ENCODE measurements at regions not wholly inside any gene's neighbourhood (a gene's known extent, or its start where the extent isn't known, plus 50 kb on each side); places are given as distances from the start of the nearest gene placed in this dataset.

- no peak for TF ChIP-seq CTCF (IDR thresholded peaks at IDR 0.05; ENCODE audit: unreplicated experiment in 3 of 3)
- H3K36me3 Mint-ChIP-seq (ENCODE audit: low read depth), result no peaks in the 10 kb centered on the region
- no peak overlapping the region for H3K4me3 Mint-ChIP-seq
- no peaks in the 10 kb centered on the region for H3K27me3 Mint-ChIP-seq (ENCODE audit: low read depth)
- no peak overlapping the region for H3K27ac Mint-ChIP-seq
- no peaks in the 10 kb centered on the region for H3K9me3 Mint-ChIP-seq
- H3K4me1 Mint-ChIP-seq, result no peaks in the 10 kb centered on the region
These were observed 1531.6 kb downstream of the KCNT2 start for GRCh38 chr1:195076682-195077081.

GRCh38 chr1:195075973-195076372 lies 1532.3 kb downstream of the KCNT2 start:
- Mint-ChIP-seq H3K36me3 (ENCODE audit: low read depth) (no peaks in the 10 kb centered on the region), H3K4me1 (no peaks in the 10 kb centered on the region), H3K27ac (no peak overlapping the region), H3K4me3 (no peak overlapping the region), H3K9me3 (no peaks in the 10 kb centered on the region), H3K27me3 (ENCODE audit: low read depth) (no peaks in the 10 kb centered on the region)
- no peak for TF ChIP-seq CTCF (IDR thresholded peaks at IDR 0.05; ENCODE audit: unreplicated experiment in 3 of 3)

GRCh38 chr1:195071461-195071860 lies 1536.8 kb downstream of the KCNT2 start:
- H3K27ac Mint-ChIP-seq, result no peak overlapping the region
- H3K36me3 Mint-ChIP-seq (ENCODE audit: low read depth), result no peaks in the 10 kb centered on the region
- H3K4me3 Mint-ChIP-seq, result no peak overlapping the region
- no peaks in the 10 kb centered on the region for H3K9me3 Mint-ChIP-seq
- H3K27me3 Mint-ChIP-seq (ENCODE audit: low read depth), result no peaks in the 10 kb centered on the region
- H3K4me1 Mint-ChIP-seq, result no peaks in the 10 kb centered on the region
- TF ChIP-seq CTCF (IDR thresholded peaks at IDR 0.05; ENCODE audit: unreplicated experiment in 3 of 3), result no peak

GRCh38 chr1:195065437-195065836 lies 1542.8 kb downstream of the KCNT2 start:
- Mint-ChIP-seq H3K4me1 (no peaks in the 10 kb centered on the region), H3K4me3 (no peak overlapping the region), H3K36me3 (ENCODE audit: low read depth) (no peaks in the 10 kb centered on the region), H3K27me3 (ENCODE audit: low read depth) (no peaks in the 10 kb centered on the region), H3K9me3 (no peaks in the 10 kb centered on the region), H3K27ac (no peak overlapping the region)
- no peak for TF ChIP-seq CTCF (IDR thresholded peaks at IDR 0.05; ENCODE audit: unreplicated experiment in 3 of 3)

- Mint-ChIP-seq H3K27ac (no peak overlapping the region), H3K9me3 (no peaks in the 10 kb centered on the region), H3K4me3 (no peak overlapping the region), H3K36me3 (ENCODE audit: low read depth) (no peaks in the 10 kb centered on the region), H3K4me1 (no peaks in the 10 kb centered on the region), H3K27me3 (ENCODE audit: low read depth) (no peaks in the 10 kb centered on the region)
- no peak for TF ChIP-seq CTCF (IDR thresholded peaks at IDR 0.05; ENCODE audit: unreplicated experiment in 3 of 3)
These were observed 1543.9 kb downstream of the KCNT2 start for GRCh38 chr1:195064358-195064757.

GRCh38 chr1:195054217-195054687 lies 1554.0 kb downstream of the KCNT2 start:
- Mint-ChIP-seq H3K27ac (no peak overlapping the region), H3K4me1 (no peaks in the 10 kb centered on the region), H3K4me3 (no peak overlapping the region), H3K9me3 (no peaks in the 10 kb centered on the region), H3K36me3 (ENCODE audit: low read depth) (no peaks in the 10 kb centered on the region), H3K27me3 (ENCODE audit: low read depth) (no peaks in the 10 kb centered on the region)
- no peak for TF ChIP-seq CTCF (IDR thresholded peaks at IDR 0.05; ENCODE audit: unreplicated experiment in 3 of 3)
